Sigmoid colon (tissue), 4 donors: ENCODE measurements at regions not wholly inside any gene's neighbourhood (a gene's known extent, or its start where the extent isn't known, plus 50 kb on each side); places are given as distances from the start of the nearest gene placed in this dataset.

Source experiments
- CTCF ChIP-seq, 4 experiments: fragments of 450-650 bp in 3 of 4; fragments of 200-600 bp in 1 of 4; IDR thresholded peaks; one replicate each; pipeline ENCODE4 v1.5.1; 2016 to 2019; ENCODE audit warnings: antibody characterized with exemption in 4 of 4, mild to moderate bottlenecking in 3 of 4, moderate library complexity in 2 of 4
- POLR2A ChIP-seq, 2 donors: fragments of 450-650 bp; IDR thresholded peaks; one replicate each; pipeline ENCODE4 v1.6.1; 2016; ENCODE audit warnings: antibody characterized with exemption in 2 of 2, mild to moderate bottlenecking in 2 of 2, moderate library complexity in 2 of 2
- POLR2AphosphoS5 ChIP-seq, 4 donors: sonication (generic); formaldehyde crosslinking; IDR thresholded peaks; one replicate each; pipeline ENCODE4 v1.6.1; 2017; ENCODE audit warnings: antibody characterized with exemption in 4 of 4

- TF ChIP-seq CTCF (IDR thresholded peaks at IDR 0.05), result no peak
- no peak for TF ChIP-seq POLR2AphosphoS5 (IDR thresholded peaks at IDR 0.05)
- no peak for TF ChIP-seq POLR2A (IDR thresholded peaks at IDR 0.05)
Measured at GRCh38 chr3:152522036-152522435, 253.3 kb downstream of the MBNL1 start.
